Gastroesophageal sphincter (tissue), 4 donors: ENCODE measurements at regions not wholly inside any gene's neighbourhood (a gene's known extent, or its start where the extent isn't known, plus 50 kb on each side); places are given as distances from the start of the nearest gene placed in this dataset.
"Not testable (repeated sequence)": the region's sequence is repeated elsewhere in the genome, so short reads cannot be mapped to it uniquely, and the experiment has no call there.

Experiments
- ATAC-seq: fragments of 150-250 bp; one replicate; pipeline ENCODE4 v1.9.1; 2016; ENCODE audit warnings: mild to moderate bottlenecking, moderate library complexity
- H3K27ac ChIP-seq, 4 donors: fragments of 200-600 bp; sonication (generic) in 3 of 4; 1 replicate in 3 of 4; 2 replicates in 1 of 4; pipeline ENCODE4 v1.5.1; 2016 to 2019
- H3K27me3 ChIP-seq: fragments of 200-600 bp; sonication (generic); one replicate; pipeline ENCODE4 v1.5.1; 2019
- H3K36me3 ChIP-seq, 2 donors: fragments of 200-600 bp; sonication (generic); one replicate each; pipeline ENCODE4 v1.5.1; 2019; ENCODE audit warnings: control low read depth in 1 of 2
- H3K4me1 ChIP-seq, 3 donors: fragments of 200-600 bp; sonication (generic); 1 replicate in 2 of 3; 2 replicates in 1 of 3; pipeline ENCODE4 v1.5.1; 2016 to 2019; ENCODE audit warnings: control low read depth in 2 of 3
- H3K4me3 ChIP-seq, 2 donors: fragments of 200-600 bp; sonication (generic); one replicate each; pipeline ENCODE4 v1.5.1; 2019; ENCODE audit warnings: mild to moderate bottlenecking in 1 of 2, moderate library complexity in 1 of 2
- H3K9me3 ChIP-seq, 3 donors: fragments of 200-600 bp; sonication (generic); one replicate each; pipeline ENCODE4 v1.5.1; 2017 to 2019; ENCODE audit warnings: control low read depth in 2 of 3
- EP300 ChIP-seq: sonication (generic); formaldehyde crosslinking; IDR thresholded peaks from one replicate; pipeline ENCODE4 v1.6.1; 2017; ENCODE audit warnings: antibody characterized with exemption, mild to moderate bottlenecking
- POLR2A ChIP-seq, 2 donors: fragments of 450-650 bp; IDR thresholded peaks; one replicate each; pipeline ENCODE4 v1.6.1; 2017; ENCODE audit warnings: antibody characterized with exemption in 2 of 2, mild to moderate bottlenecking in 2 of 2, moderate library complexity in 1 of 2
- POLR2AphosphoS5 ChIP-seq: sonication (generic); formaldehyde crosslinking; IDR thresholded peaks from one replicate; pipeline ENCODE4 v1.6.1; 2017; ENCODE audit warnings: antibody characterized with exemption
- WGBS, 2 donors: methylation state at CpG; one replicate each; pipeline ENCODE4 v1.1.5; 2018; ENCODE audit warnings: low coverage in 1 of 2; 5-methylcytosine and 5-hydroxymethylcytosine counted together
- TF ChIP-seq, protein P1 (sequence below), 4 experiments: fragments of 200-600 bp in 2 of 4; fragments of 450-650 bp in 2 of 4; sonication (generic) in 1 of 4; IDR thresholded peaks; one replicate each; pipeline ENCODE4 v1.5.1; 2017 to 2019; ENCODE audit warnings: antibody characterized with exemption in 4 of 4, mild to moderate bottlenecking in 2 of 4, moderate library complexity in 2 of 4

DNA sequence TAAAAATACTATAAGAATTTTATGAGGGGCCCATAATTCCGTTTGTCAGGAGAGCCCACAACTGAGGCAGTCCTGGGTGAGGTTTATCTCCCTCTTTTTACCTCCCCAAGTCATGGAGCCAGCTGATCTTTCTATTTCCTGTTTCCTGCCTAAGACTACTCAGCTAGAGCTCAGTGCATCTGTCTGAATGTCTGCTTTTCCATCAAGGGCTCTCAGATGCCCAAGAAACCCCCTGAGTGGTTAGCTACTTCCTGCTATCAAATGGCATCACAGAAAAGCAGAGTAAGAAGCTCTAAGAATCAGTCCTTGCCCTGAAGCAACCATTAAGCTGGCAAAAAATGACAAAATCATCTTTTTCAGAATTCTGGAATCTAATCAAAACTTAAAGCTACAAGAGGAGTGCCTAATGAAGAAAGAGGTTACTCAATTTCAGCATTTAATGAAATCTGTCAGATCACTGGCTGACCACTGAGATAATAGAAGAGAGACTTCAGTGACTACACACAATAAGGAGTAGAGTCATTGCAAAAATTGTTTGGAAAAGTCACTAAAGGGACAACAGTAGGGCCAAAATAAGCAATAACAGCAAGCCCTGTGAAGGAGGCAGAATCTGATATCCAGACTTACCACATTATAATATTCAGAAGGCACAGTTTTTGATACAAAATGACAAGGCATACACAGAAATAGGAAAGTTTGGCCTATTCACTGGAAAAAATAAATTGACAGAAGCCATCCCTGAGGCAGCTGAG lies 150.1 kb downstream of the CYB561 start:
- no peaks in the 10 kb centered on the region for H3K27me3 ChIP-seq
- no peaks in the 10 kb centered on the region for H3K36me3 ChIP-seq
- no peak overlapping the region for H3K4me3 ChIP-seq
- ATAC-seq, result no peak
- H3K4me1 ChIP-seq, result peaks cover 0 to 23% (median 6%) of the 10 kb centered on the region in 3 donors
- H3K27ac ChIP-seq, result no peak overlapping the region
- 86 to 93% methylated on average over 1 of the region's 1 CpG for WGBS, 2 donors
- TF ChIP-seq POLR2A (IDR thresholded peaks at IDR 0.05) (no peak), POLR2AphosphoS5 (no peak), EP300 (no peak)
- TF ChIP-seq, protein P1, sequence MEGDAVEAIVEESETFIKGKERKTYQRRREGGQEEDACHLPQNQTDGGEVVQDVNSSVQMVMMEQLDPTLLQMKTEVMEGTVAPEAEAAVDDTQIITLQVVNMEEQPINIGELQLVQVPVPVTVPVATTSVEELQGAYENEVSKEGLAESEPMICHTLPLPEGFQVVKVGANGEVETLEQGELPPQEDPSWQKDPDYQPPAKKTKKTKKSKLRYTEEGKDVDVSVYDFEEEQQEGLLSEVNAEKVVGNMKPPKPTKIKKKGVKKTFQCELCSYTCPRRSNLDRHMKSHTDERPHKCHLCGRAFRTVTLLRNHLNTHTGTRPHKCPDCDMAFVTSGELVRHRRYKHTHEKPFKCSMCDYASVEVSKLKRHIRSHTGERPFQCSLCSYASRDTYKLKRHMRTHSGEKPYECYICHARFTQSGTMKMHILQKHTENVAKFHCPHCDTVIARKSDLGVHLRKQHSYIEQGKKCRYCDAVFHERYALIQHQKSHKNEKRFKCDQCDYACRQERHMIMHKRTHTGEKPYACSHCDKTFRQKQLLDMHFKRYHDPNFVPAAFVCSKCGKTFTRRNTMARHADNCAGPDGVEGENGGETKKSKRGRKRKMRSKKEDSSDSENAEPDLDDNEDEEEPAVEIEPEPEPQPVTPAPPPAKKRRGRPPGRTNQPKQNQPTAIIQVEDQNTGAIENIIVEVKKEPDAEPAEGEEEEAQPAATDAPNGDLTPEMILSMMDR (IDR thresholded peaks at IDR 0.05), result no peak
- peaks cover 0 to 9% (median 0%) of the 10 kb centered on the region in 3 donors for H3K9me3 ChIP-seq

DNA sequence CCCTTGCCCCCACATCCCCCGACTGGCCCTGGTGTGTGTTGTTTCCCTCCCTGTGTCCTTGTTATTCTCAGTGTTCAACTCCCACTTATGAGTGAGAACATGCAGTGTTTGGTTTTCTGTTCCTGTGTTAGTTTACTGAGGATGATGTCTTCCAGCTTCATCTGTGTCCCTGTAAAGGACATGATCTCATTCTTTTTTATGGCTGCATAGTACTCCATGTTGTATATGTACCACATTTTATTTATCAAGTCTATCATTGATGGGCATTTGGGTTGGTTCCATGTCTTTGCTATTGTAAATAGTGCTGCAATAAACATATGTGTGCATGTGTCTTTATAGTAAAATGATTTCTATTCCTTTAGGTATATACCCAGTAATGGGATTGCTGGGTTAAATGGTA lies 147.2 kb downstream of the CYB561 start:
- H3K9me3 ChIP-seq, H3K27ac ChIP-seq, H3K4me3 ChIP-seq, H3K27me3 ChIP-seq, H3K4me1 ChIP-seq, ATAC-seq, H3K36me3 ChIP-seq: not testable (repeated sequence)
- WGBS, 2 donors, result 89% methylated on average over 1 of the region's 1 CpG; no CpG with 5 or more reads in 1 of the 2 donors

DNA sequence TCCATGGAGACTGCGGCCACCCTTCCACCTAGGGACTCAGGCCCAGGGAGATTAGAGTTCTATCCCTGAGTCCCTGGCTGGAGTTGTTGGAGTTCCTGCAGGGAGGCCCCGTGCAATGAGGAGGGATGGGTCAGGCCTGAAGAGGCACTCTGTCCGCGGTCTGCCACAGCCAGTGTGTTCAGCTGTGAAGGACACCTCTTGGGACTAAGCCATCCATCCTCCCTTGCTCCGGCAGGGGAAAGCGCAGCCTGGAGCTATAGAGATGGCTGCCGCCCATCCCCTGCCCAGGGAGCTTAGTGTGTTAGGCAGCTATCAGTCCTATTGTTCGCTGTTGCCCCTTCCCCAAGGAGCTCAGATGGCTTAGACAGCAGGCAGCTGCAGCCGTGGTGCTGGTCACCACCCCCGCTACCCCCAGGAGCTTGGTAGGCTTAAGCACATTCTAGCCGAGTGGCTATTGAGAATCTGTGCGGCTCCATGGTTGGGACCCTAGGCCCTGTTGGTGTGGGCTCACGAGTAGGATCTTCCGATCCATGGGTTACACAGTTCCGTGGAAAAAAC lies 141.3 kb downstream of the CYB561 start:
- Histone ChIP-seq H3K9me3 (no peaks in the 10 kb centered on the region), H3K27ac (no peak overlapping the region), H3K4me3 (no peak overlapping the region), H3K4me1 (no peaks in the 10 kb centered on the region), H3K36me3 (no peaks in the 10 kb centered on the region), H3K27me3 (no peaks in the 10 kb centered on the region)
- ATAC-seq, result no peak
- WGBS, 2 donors, result 100% methylated on average over 2 to 4 of the region's 15 CpGs
- TF ChIP-seq EP300 (no peak), POLR2A (IDR thresholded peaks at IDR 0.05) (no peak), POLR2AphosphoS5 (no peak)
- TF ChIP-seq, protein P1 (IDR thresholded peaks at IDR 0.05), result no peak

DNA sequence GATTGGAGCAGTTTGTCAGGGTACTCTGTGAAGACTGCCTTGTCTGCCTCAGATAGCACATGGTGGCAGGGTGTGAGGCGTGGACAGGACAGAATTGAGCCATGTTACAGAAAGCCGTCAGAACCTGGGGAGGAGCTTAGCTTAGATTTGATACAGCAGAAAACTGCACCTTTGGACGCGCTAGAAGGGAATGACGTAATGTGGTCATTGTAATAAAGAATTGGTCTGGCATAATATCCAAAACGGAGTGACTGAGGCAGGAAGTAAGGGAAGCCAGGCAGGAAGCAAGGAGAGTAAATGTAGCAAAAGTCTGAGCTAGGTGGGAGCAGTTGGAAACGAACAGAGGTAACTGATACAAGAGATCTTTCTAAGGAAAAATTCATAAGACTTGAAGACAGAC lies 140.2 kb downstream of the CYB561 start:
- no peak for TF ChIP-seq EP300
- no peak for TF ChIP-seq POLR2A (IDR thresholded peaks at IDR 0.05)
- TF ChIP-seq, protein P1 (IDR thresholded peaks at IDR 0.05), result no peak
- TF ChIP-seq POLR2AphosphoS5, result no peak
- no peaks in the 10 kb centered on the region for H3K9me3 ChIP-seq
- 87 to 89% methylated on average over 4 to 7 of the region's 7 CpGs for WGBS, 2 donors
- no peak for ATAC-seq
- H3K36me3 ChIP-seq, result no peaks in the 10 kb centered on the region
- no peaks in the 10 kb centered on the region for H3K4me1 ChIP-seq
- H3K27ac ChIP-seq, result no peak overlapping the region
- H3K27me3 ChIP-seq, result no peaks in the 10 kb centered on the region
- no peak overlapping the region for H3K4me3 ChIP-seq

DNA sequence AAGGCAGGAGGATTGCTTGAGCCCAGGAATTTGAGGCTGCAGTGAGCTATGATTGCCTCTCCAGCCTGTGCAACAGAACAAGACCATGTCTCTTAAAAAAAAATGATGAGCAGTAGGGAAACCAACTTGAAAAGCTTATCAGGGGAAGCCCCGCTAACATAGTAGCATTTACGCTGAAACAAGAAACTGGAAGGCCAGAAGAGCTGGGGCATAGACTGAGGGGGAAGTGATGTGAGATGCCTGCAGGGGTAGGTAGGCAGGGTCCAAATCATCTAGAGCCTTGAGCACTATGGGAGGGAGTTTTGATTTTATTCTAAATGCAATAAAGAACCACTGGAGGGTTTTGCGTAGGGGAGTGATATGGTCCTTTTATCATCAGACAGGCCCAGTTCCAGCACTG lies 139.3 kb downstream of the CYB561 start:
- ATAC-seq, result no peak
- TF ChIP-seq POLR2A (IDR thresholded peaks at IDR 0.05) (no peak), EP300 (no peak), POLR2AphosphoS5 (no peak)
- TF ChIP-seq, protein P1 (IDR thresholded peaks at IDR 0.05), result no peak
- Histone ChIP-seq H3K4me1 (no peaks in the 10 kb centered on the region), H3K27ac (no peak overlapping the region), H3K9me3 (no peaks in the 10 kb centered on the region), H3K4me3 (no peak overlapping the region), H3K27me3 (no peaks in the 10 kb centered on the region), H3K36me3 (no peaks in the 10 kb centered on the region)
- 94% methylated on average over 3 of the region's 3 CpGs for WGBS, 2 donors
